Activated CD8-positive, alpha-beta memory T cell treated with anti-CD3 and anti-CD28 coated beads, Interleukin-2, amount 50 U/mL, for 48 hours (primary cell): ENCODE measurements at regions not wholly inside any gene's neighbourhood (a gene's known extent, or its start where the extent isn't known, plus 50 kb on each side); places are given as distances from the start of the nearest gene placed in this dataset.

Experiments used
- DNase-seq: peaks from one replicate; pipeline ENCODE4 v3.0.0-alpha.2; 2020

GRCh38 chr10:10307036-10307435 lies 710.6 kb upstream of the CELF2 start:
- no peak for DNase-seq

- DNase-seq, result no peak
Measured at GRCh38 chr10:10307551-10307950, 710.1 kb upstream of the CELF2 start.

DNA sequence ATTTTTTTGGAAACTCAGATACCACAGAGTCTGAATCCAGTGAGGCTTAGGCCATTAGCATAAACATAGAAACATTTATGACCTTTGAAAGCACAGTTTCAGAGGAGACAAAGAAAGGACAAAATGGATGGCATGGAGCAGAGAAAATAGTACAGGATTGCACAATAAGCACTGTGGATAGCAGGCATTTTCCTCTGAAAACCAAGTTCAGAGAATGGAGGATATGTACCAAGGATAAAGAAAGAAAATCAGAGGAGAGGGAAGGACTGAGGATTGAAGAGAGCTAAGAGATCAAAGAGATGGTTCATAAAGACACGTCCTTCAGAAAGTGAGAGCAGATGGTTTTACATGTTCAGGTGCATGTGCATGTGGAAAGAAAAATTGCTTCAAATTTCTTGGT lies 707.2 kb upstream of the CELF2 start:
- no peak for DNase-seq

DNA sequence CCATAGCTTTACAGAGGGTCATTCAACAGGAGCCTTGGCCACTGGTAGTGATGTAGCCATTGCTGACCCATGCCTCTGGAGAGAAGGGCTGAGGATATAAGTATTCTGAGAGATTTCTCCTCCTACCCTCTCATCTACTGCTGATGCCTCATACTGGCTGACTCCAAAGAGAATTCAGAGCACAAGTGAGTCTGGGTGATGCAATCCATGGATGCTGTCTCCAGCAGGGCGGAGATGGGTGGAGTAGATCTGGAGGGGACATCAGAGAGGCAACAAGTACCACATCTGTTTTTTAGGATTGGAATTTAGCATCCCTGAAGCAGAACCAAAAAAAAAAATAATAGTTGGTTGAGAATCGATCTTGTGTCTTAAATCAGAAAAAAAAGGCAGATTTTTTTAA lies 705.7 kb upstream of the CELF2 start:
- no peak for DNase-seq

GRCh38 chr10:10313149-10313835 lies 704.4 kb upstream of the CELF2 start:
- no peak for DNase-seq

- DNase-seq, result no peak
Measured at GRCh38 chr10:10314626-10315025, 703.0 kb upstream of the CELF2 start.

DNA sequence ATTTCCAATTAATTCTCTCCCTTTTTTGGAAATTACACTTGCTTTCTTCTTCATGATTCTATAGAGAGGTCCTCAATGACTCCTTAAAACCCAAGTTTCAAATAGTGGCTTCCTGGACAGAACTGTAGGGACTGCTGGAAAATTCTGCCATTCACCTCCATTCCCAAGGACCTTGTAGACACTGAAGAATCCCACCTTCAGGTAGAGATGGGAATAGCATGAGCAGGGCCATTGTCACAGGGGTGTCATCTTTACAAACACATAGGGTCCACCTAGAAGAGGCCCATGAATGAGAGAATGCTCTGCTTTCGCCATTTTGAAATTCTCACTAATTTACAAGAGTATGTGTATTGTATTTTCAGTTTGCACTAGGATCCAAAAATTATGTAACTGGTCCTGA lies 701.7 kb upstream of the CELF2 start:
- DNase-seq, result no peak

DNA sequence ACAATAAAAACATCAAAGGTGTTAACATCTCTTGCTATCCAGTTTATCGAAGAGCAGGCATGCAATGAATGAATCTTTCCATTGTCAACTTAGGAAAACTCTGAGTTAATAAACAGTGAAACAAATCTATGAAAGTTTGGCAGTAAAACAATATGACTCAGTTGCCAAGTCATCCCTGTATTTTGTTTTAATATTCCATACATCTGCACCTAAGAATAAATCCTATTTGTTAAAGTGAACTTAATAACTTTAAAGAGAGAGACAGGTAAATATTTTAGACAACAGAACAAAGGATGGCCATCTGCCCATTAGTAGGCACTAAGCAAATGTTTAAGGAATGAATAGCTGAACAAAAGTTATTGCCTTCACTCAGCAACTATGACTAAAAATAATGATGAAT lies 700.5 kb upstream of the CELF2 start:
- DNase-seq, result no peak

- no peak for DNase-seq
Measured at GRCh38 chr10:10318856-10319255, 698.8 kb upstream of the CELF2 start.

GRCh38 chr10:10320956-10321355 lies 696.7 kb upstream of the CELF2 start:
- no peak for DNase-seq

- DNase-seq, result no peak
Measured at GRCh38 chr10:10326116-10326515, 691.6 kb upstream of the CELF2 start.

GRCh38 chr10:10327934-10328333 lies 689.7 kb upstream of the CELF2 start:
- DNase-seq, result no peak

- DNase-seq, result no peak
Measured at GRCh38 chr10:10330418-10330817, 687.3 kb upstream of the CELF2 start.

- no peak for DNase-seq
Measured at GRCh38 chr10:10332786-10333185, 684.9 kb upstream of the CELF2 start.

DNA sequence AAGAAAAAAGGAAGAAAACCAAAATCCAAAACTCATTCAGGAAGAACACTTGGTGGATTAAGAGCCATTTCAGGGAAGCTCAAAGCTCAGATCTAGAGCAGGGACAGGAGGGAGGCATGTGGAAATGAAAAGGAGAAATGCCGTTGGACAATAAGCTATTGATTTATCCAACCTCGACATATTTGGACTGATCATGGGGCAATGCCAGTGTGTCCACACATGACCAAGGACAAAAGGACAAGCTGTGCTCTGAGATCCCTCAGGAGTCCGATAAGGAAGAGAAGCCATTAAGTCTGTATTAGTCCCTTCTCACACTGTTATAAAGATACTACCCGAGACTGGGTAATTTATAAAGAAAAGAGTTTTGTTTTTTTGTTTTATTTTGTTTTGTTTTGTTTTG lies 684.0 kb upstream of the CELF2 start:
- no peak for DNase-seq

DNA sequence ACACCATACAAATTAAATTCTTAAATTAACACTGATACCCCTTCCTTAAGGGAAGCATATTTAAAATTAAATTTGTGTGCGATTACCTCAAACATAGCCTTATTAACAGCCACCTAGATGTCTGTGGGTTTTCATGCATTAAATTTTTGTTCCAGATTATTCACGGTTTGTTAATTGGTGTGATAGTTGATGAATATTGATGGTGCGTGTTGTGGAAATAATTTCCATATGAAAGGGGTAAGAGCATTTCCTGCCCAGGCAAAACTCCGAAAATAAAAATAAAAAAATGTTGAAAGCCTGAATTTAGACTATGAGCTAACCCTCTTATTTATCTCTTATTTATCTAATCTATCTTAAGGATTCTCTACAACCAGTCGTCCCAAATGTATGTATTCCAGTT lies 679.3 kb upstream of the CELF2 start:
- DNase-seq, result no peak

GRCh38 chr10:10346390-10347150 lies 671.1 kb upstream of the CELF2 start:
- no peak for DNase-seq

DNA sequence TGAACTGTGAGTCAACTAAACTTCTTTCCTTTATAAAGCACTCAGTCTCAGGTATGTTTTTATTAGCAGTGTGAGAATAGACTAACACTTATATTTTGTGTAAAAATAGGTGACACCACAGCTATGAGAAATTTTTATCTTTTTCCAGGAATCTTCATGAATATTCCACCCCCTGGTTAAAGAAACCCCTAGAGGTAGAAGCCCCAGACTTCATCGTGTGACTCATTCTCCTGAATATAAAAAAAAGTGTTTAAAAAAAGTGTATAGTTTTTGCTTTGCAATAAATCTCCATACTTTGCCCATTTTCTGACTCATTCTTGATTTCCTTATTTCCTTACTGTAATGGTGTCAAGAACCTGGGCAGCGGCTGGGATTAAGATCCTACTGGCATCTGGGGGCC lies 667.6 kb upstream of the CELF2 start:
- DNase-seq, result no peak

DNA sequence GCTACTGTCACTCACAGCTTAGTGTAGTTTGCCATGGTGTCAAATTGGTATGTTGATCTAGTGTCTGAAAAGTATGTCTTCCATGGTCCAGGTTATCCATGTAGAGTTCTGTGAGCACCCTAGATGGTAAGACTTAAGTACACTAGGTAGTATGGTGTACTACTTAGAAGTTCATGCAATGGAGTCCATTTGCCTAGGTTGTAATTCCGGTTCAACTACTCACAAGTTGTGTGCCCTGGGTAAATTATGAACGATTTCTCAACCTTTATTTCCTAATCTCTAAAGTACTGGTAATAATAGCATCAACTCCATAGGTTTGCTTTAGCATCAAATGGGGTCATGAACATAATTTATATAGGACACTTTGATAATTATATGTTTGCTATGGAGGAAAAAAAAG lies 666.2 kb upstream of the CELF2 start:
- no peak for DNase-seq

DNA sequence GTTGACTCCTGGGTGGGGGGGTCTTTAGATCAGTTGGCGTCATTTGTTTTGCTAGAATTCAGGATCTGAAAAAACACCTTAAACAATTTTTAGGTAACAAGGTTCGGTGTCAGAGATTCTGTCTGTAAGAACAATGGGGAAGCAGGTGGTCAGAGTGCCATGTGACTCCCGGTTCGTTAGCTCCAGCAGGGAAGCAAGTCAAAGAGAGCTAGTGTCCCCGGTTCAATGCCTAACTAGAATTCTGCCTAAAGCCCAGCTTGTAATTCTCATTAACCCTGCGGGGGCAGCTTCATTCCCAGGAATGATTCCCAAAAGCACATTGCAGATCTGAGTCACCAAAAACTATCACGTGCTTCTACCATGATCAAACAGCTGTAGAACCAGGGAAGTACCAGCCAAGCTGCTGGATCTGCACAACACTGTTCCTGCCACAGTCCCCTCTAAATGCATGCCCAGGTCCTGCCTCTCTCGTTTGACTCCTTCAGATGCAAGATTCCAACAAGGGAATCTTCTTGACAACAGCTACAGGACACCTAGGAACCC lies 664.3 kb upstream of the CELF2 start:
- DNase-seq, result no peak

- no peak for DNase-seq
Measured at GRCh38 chr10:10359263-10359662, 658.4 kb upstream of the CELF2 start.

DNA sequence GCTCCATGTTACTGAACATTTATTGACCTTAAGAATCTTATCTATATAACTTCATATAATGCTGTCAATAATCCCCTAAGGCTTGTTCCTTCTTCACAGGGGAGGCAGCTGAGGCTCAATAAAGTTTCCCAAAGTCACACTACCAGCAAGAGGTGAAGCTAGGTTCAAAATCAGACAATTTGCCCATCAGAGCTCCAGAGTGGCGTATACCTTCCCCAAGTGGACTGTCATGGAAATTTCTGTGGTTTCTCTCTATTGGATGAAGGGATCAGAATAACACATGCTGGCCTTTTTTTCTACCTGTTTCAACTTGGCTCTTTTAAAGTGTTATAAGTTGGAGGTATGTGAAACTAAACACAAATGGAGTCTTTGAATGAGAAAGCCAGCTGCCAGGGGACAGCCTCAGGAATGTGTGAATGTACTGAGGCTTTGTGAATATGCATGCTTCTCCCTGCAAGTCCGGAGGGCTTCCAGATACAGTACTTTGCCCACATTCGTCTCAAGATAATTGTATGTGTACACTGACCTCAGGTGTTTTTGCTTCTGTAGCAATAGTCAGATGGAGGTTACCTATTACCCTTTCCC lies 656.3 kb upstream of the CELF2 start:
- DNase-seq, result no peak

DNA sequence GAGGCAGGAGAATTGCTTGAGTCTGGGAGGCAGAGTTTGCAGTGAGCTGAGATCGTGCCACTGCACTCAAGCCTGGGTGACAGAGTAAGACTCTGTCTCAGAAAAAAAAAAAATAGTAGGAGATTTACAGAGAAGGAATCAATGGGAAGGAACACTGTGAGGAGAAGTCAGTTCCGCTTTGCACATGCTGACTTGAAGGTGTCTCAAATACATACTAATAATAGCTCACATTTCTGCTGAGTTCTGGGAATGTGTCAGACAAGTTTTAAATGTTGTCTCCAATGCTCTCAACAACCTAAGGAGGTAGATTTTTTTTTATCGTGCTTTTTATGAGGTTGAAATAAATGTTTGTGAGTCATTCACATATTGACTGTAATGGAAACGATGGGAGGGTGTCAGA lies 654.9 kb upstream of the CELF2 start:
- no peak for DNase-seq

- no peak for DNase-seq
Measured at GRCh38 chr10:10363217-10363616, 654.5 kb upstream of the CELF2 start.
